ENCODE measurements at regions not wholly inside any gene's neighbourhood (a gene's known extent, or its start where the extent isn't known, plus 50 kb on each side); places are given as distances from the start of the nearest gene placed in this dataset.

DNA sequence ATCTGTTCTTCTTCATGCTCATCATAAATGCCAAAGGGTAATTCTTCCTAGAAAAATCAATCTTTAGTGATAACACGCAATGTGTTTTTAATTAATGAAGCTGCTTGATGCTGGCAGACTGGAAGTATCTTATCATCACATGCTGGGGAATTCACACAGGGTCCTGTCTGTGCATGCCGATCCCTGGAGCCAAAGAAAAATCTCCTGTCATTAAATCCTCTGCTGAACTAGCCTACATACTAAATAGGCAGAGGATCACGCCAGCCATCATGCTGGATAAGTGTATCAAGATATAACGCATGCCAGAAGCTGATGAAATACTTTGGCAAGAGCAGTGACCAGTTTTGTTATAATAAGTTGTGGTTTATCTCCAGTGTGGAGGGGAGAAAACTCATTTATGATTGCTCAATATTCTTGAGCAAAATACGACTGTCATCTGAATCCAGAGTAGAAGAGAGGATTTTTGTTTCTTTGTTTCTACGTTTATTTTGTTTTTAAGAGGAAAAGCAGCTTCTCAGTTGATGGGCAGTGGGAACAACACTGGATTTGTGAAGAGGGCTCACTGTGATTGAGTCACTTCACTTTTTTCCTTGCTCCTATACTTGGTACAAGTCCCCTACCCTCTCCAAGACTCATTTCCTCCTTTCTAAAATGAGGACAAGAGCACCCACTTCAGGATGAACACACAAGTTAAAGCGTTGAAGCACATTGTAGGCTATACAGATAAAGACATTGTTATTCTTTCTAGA lies 649.1 kb downstream of the TNS3 start:
- Histone ChIP-seq H3K27ac (peak overlapping the region in 3 of 4 donors; percentile 16 to 37 (median 35)), H3K36me3 (no peaks in the 10 kb centered on the region), H3K4me3 (no peak overlapping the region), H3K27me3 (no peaks in the 10 kb centered on the region), H3K4me1 (peaks cover 0 to 4% (median 0%) of the 10 kb centered on the region in 3 donors), H3K9me3 (no peaks in the 10 kb centered on the region)
- peak; percentile 40 to 80 (median 78) for ATAC-seq
- TF ChIP-seq, protein P1, sequence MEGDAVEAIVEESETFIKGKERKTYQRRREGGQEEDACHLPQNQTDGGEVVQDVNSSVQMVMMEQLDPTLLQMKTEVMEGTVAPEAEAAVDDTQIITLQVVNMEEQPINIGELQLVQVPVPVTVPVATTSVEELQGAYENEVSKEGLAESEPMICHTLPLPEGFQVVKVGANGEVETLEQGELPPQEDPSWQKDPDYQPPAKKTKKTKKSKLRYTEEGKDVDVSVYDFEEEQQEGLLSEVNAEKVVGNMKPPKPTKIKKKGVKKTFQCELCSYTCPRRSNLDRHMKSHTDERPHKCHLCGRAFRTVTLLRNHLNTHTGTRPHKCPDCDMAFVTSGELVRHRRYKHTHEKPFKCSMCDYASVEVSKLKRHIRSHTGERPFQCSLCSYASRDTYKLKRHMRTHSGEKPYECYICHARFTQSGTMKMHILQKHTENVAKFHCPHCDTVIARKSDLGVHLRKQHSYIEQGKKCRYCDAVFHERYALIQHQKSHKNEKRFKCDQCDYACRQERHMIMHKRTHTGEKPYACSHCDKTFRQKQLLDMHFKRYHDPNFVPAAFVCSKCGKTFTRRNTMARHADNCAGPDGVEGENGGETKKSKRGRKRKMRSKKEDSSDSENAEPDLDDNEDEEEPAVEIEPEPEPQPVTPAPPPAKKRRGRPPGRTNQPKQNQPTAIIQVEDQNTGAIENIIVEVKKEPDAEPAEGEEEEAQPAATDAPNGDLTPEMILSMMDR (IDR thresholded peaks at IDR 0.05): no peak
- DNase-seq: peak in 1 of 6 donors; percentile 30
- WGBS, 2 donors: 21 to 27% methylated on average over 7 of the region's 7 CpGs
- intact Hi-C loops (cut with DNase I): no loop called here
- FAIRE-seq: no peak

DNA sequence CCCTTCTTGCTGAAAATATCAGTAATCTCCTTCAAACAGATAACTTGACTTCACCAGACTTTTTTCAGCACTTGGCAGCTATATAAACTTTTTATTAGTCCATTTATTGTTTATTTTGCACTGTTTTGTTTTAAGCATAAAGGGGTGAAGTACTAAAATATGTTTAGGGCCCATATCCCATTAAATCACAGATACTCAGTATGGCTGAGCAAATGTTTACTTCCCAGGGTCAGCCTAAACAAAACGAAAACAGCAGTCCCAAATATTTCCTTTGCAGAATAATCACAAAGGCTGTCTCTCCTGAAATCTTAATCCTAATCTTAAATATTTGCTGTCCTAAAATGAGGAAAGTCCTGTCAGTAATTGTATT lies 649.6 kb downstream of the TNS3 start:
- DNase-seq (no peak), FAIRE-seq (no peak), ATAC-seq (no peak)
- H3K9me3 ChIP-seq: no peaks in the 10 kb centered on the region
- H3K36me3 ChIP-seq: no peaks in the 10 kb centered on the region
- H3K4me3 ChIP-seq: no peak overlapping the region
- TF ChIP-seq, protein P1 (IDR thresholded peaks at IDR 0.05): no peak
- H3K27me3 ChIP-seq: no peaks in the 10 kb centered on the region
- intact Hi-C loops (cut with DNase I): no loop called here
- peaks cover 0 to 4% (median 0%) of the 10 kb centered on the region in 3 donors for H3K4me1 ChIP-seq
- no peak overlapping the region for H3K27ac ChIP-seq
- 12 to 19% methylated on average over 1 of the region's 1 CpG for WGBS, 2 donors

DNA sequence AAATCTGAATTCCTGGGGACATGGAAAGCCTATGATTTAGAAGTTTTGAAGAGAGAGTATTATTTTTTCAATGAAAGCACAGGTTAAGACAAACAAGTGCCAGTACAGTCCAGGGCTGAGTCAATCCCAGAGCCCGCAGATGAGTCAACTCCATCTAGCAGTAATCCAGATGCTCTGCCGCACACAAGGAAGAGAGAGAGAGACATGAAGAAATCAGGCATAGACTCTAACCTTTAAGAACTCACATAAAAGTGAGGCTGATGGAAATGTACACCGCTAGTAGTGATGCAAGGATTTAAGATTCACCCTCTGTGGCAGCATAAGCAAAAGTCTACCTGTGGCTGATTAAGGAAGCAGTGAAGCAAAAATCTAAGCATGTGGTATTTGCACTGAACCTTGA lies 651.5 kb downstream of the TNS3 start:
- H3K36me3 ChIP-seq: no peaks in the 10 kb centered on the region
- FAIRE-seq (no peak), DNase-seq (no peak), ATAC-seq (peak in 1 of 4 donors; percentile 46)
- intact Hi-C loops (cut with DNase I): no loop called here
- TF ChIP-seq, protein P1 (IDR thresholded peaks at IDR 0.05): no peak
- H3K27ac ChIP-seq: no peak overlapping the region
- H3K27me3 ChIP-seq: no peaks in the 10 kb centered on the region
- no peaks in the 10 kb centered on the region for H3K9me3 ChIP-seq
- no peak overlapping the region for H3K4me3 ChIP-seq
- peaks cover 0 to 4% (median 0%) of the 10 kb centered on the region in 3 donors for H3K4me1 ChIP-seq
- 88 to 93% methylated on average over 3 of the region's 3 CpGs for WGBS, 2 donors

DNA sequence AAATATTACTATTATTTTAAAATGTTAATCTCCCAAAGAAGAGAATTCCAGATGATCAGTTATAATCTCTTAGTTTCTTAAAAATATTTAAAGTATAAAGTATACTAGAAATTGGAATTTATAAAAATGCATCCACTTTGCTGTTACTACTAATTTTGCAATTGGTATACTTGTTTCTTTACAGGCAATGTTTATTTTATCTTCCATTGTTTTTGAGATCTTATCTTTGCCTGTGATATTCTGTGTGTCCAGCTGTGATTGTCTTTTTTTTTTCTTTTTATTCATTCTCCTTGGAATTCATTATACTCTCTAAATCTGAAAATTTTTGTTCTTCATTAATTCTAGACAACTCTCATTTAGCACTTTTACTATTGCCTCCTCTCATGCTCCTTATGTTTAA lies 652.6 kb downstream of the TNS3 start:
- no peaks in the 10 kb centered on the region for H3K27me3 ChIP-seq
- TF ChIP-seq, protein P1 (IDR thresholded peaks at IDR 0.05): no peak
- peaks cover 0 to 4% (median 0%) of the 10 kb centered on the region in 3 donors for H3K4me1 ChIP-seq
- H3K9me3 ChIP-seq: no peaks in the 10 kb centered on the region
- intact Hi-C loops (cut with DNase I): no loop called here
- no peaks in the 10 kb centered on the region for H3K36me3 ChIP-seq
- no peak for FAIRE-seq
- no peak overlapping the region for H3K27ac ChIP-seq
- no peak overlapping the region for H3K4me3 ChIP-seq
- DNase-seq: no peak
- ATAC-seq: no peak

DNA sequence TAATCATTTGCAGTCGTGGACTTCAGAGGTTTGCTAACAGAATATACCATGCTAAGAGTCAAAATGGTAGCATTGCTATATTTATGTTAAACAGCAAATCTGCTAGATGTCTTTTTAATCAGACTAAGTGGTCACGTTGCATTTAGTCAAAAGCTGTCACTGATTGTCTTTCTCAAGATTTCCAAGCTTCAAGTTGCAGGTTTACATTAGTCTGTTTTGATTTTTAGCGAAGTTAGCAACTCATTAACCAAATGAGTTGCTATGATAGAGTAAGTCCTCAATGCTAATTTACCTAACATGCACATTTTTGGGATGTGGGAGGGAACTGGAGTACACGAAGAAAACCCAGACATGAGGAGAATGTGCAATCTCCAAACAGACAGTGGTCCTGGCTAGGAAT lies 653.2 kb downstream of the TNS3 start:
- Histone ChIP-seq H3K27ac (no peak overlapping the region), H3K4me1 (peaks cover 0 to 4% (median 0%) of the 10 kb centered on the region in 3 donors)
- TF ChIP-seq, protein P1 (IDR thresholded peaks at IDR 0.05): no peak

More for the DNA sequence above, 653.2 kb downstream of the TNS3 start:
- no peak for FAIRE-seq
- H3K36me3 ChIP-seq: no peaks in the 10 kb centered on the region
- H3K9me3 ChIP-seq: no peaks in the 10 kb centered on the region
- H3K27me3 ChIP-seq: no peaks in the 10 kb centered on the region
- no peak for DNase-seq
- intact Hi-C loops (cut with DNase I): no loop called here
- no peak overlapping the region for H3K4me3 ChIP-seq
- WGBS, 2 donors: 14 to 15% methylated on average over 4 of the region's 4 CpGs
- ATAC-seq: no peak
